Small intestine (tissue), 7 donors: ENCODE measurements at regions not wholly inside any gene's neighbourhood (a gene's known extent, or its start where the extent isn't known, plus 50 kb on each side); places are given as distances from the start of the nearest gene placed in this dataset.

Experiments used
- DNase-seq, 2 donors: peaks; one replicate each; pipeline versions ENCODE4 v3.0.0 to v3.0.0-alpha.2; 2013
- FAIRE-seq: peaks from 2 replicates; lab custom pipeline; 2012; peaks lifted over from hg19 to GRCh38; lab: Jason Lieb, UNC
- H3K27ac ChIP-seq, 3 donors: one replicate each; pipeline ENCODE4 v1.5.1; 2013; ENCODE audit warnings: low read length in 2 of 3, mild to moderate bottlenecking in 2 of 3, control low read depth in 1 of 3, inconsistent platforms in 1 of 3, low read depth in 1 of 3, moderate library complexity in 1 of 3
- H3K27me3 ChIP-seq, 3 donors: one replicate each; pipeline ENCODE4 v1.6.1; 2013; ENCODE audit warnings: low read length in 3 of 3, inconsistent platforms in 1 of 3; ENCODE audit not compliant: control insufficient read depth in 3 of 3, insufficient read depth in 3 of 3
- H3K36me3 ChIP-seq, 3 donors: one replicate each; pipeline ENCODE4 v1.6.1; 2013; ENCODE audit warnings: low read length in 3 of 3, inconsistent platforms in 1 of 3, low read depth in 1 of 3, mild to moderate bottlenecking in 1 of 3, moderate library complexity in 1 of 3; ENCODE audit not compliant: control insufficient read depth in 3 of 3, insufficient read depth in 2 of 3
- H3K4me1 ChIP-seq, 3 donors: one replicate each; pipeline ENCODE4 v1.6.1; 2013; ENCODE audit warnings: low read length in 2 of 3, inconsistent platforms in 1 of 3, low read depth in 1 of 3, mild to moderate bottlenecking in 1 of 3, moderate library complexity in 1 of 3; ENCODE audit not compliant: control insufficient read depth in 3 of 3, insufficient read depth in 2 of 3
- H3K4me3 ChIP-seq, 3 donors: one replicate each; pipeline ENCODE4 v1.5.1; 2013; ENCODE audit warnings: low read length in 3 of 3, control low read depth in 1 of 3, inconsistent platforms in 1 of 3, low read depth in 1 of 3, mild to moderate bottlenecking in 1 of 3, moderate library complexity in 1 of 3
- H3K9me3 ChIP-seq, 2 donors: one replicate each; pipeline ENCODE4 v1.6.1; 2013; ENCODE audit warnings: low read depth in 1 of 2, low read length in 1 of 2; ENCODE audit not compliant: control insufficient read depth in 2 of 2, insufficient read depth in 1 of 2
- WGBS, 3 donors: extraction: QIAGEN DNeasy Blood & Tissue Kit; methylation state at CpG; one replicate each; pipeline ENCODE4 v1.1.7; 2013; 5-methylcytosine and 5-hydroxymethylcytosine counted together
- donor health status: healthy with polysubstance abuse.
- donor health status: control.
- donor health status: control.
- donor health status: Bipolar disorder and iron deficiency.
- donor health status: healthy.

- no peak for DNase-seq
- Histone ChIP-seq H3K27ac (no peak overlapping the region), H3K36me3 (no peaks in the 10 kb centered on the region), H3K4me3 (no peak overlapping the region), H3K9me3 (peaks cover 0 to 3% of the 10 kb centered on the region in 2 donors), H3K4me1 (peaks cover 0 to 16% (median 4%) of the 10 kb centered on the region in 3 donors), H3K27me3 (no peaks in the 10 kb centered on the region)
- FAIRE-seq = no peak
- 28 to 63% (median 57%) methylated on average over 4 of the region's 4 CpGs for WGBS, 3 donors
These were observed 104.5 kb upstream of the PDE4B start for GRCh38 chr1:65688215-65688566.

- WGBS, 3 donors = 48 to 73% (median 62%) methylated on average over 3 of the region's 3 CpGs
- H3K4me1 ChIP-seq = peaks cover 0 to 16% (median 4%) of the 10 kb centered on the region in 3 donors
- no peaks in the 10 kb centered on the region for H3K36me3 ChIP-seq
- no peak for FAIRE-seq
- H3K27ac ChIP-seq = no peak overlapping the region
- no peak overlapping the region for H3K4me3 ChIP-seq
- H3K9me3 ChIP-seq = peaks cover 0 to 3% of the 10 kb centered on the region in 2 donors
- peak in 1 of 2 donors; percentile 32 for DNase-seq
- H3K27me3 ChIP-seq = no peaks in the 10 kb centered on the region
These were observed 103.8 kb upstream of the PDE4B start for GRCh38 chr1:65688848-65689247.

GRCh38 chr1:65691152-65691900 is 101.4 kb upstream of the PDE4B start:
- no peak overlapping the region for H3K4me3 ChIP-seq
- WGBS, 3 donors = 60 to 81% (median 72%) methylated on average over 6 of the region's 6 CpGs

GRCh38 chr1:65691972-65692371 is 100.7 kb upstream of the PDE4B start:
- DNase-seq = peak; percentile 13 to 43
- Histone ChIP-seq H3K27ac (no peak overlapping the region), H3K4me1 (peaks cover 0 to 16% (median 4%) of the 10 kb centered on the region in 3 donors)

More at GRCh38 chr1:65691152-65691900, 101.4 kb upstream of the PDE4B start:
- FAIRE-seq (no peak), DNase-seq (no peak)
- Histone ChIP-seq H3K27ac (no peak overlapping the region), H3K9me3 (no peaks in the 10 kb centered on the region), H3K36me3 (no peaks in the 10 kb centered on the region), H3K4me1 (peaks cover 0 to 16% (median 4%) of the 10 kb centered on the region in 3 donors), H3K27me3 (no peaks in the 10 kb centered on the region)

GRCh38 chr1:65694126-65694525 is 98.6 kb upstream of the PDE4B start:
- DNase-seq (no peak), FAIRE-seq (no peak)
- Histone ChIP-seq H3K9me3 (no peaks in the 10 kb centered on the region), H3K4me3 (no peak overlapping the region), H3K36me3 (no peaks in the 10 kb centered on the region), H3K27me3 (no peaks in the 10 kb centered on the region), H3K27ac (no peak overlapping the region), H3K4me1 (no peaks in the 10 kb centered on the region)
- WGBS, 3 donors = 68 to 86% (median 85%) methylated on average over 2 of the region's 2 CpGs

More at GRCh38 chr1:65691972-65692371, 100.7 kb upstream of the PDE4B start:
- Histone ChIP-seq H3K4me3 (no peak overlapping the region), H3K36me3 (no peaks in the 10 kb centered on the region), H3K27me3 (no peaks in the 10 kb centered on the region), H3K9me3 (no peaks in the 10 kb centered on the region)
- WGBS, 3 donors = 32 to 45% (median 45%) methylated on average over 3 of the region's 3 CpGs
- FAIRE-seq = no peak

GRCh38 chr1:65694933-65695332 is 97.8 kb upstream of the PDE4B start:
- Histone ChIP-seq H3K36me3 (no peaks in the 10 kb centered on the region), H3K4me3 (no peak overlapping the region), H3K4me1 (no peaks in the 10 kb centered on the region), H3K27me3 (no peaks in the 10 kb centered on the region), H3K9me3 (no peaks in the 10 kb centered on the region), H3K27ac (no peak overlapping the region)
- WGBS, 3 donors = 68 to 74% (median 72%) methylated on average over 2 of the region's 2 CpGs
- FAIRE-seq (no peak), DNase-seq (no peak)

GRCh38 chr1:65698590-65698989 is 94.1 kb upstream of the PDE4B start:
- WGBS, 3 donors = 57 to 75% (median 67%) methylated on average over 2 of the region's 2 CpGs
- no peak for DNase-seq
- Histone ChIP-seq H3K9me3 (no peaks in the 10 kb centered on the region), H3K4me3 (no peak overlapping the region), H3K27me3 (no peaks in the 10 kb centered on the region), H3K4me1 (no peaks in the 10 kb centered on the region), H3K36me3 (no peaks in the 10 kb centered on the region), H3K27ac (no peak overlapping the region)
- no peak for FAIRE-seq

- H3K9me3 ChIP-seq = no peaks in the 10 kb centered on the region
- no peaks in the 10 kb centered on the region for H3K36me3 ChIP-seq
- no peak for DNase-seq
- WGBS, 3 donors = 50 to 64% (median 57%) methylated on average over 4 of the region's 4 CpGs
- H3K27me3 ChIP-seq = no peaks in the 10 kb centered on the region
- no peak for FAIRE-seq
- H3K4me1 ChIP-seq = no peaks in the 10 kb centered on the region
- no peak overlapping the region for H3K4me3 ChIP-seq
- no peak overlapping the region for H3K27ac ChIP-seq
These were observed 88.8 kb upstream of the PDE4B start for GRCh38 chr1:65703853-65704252.

- WGBS, 3 donors = 76 to 79% (median 78%) methylated on average over 2 of the region's 2 CpGs
- no peaks in the 10 kb centered on the region for H3K36me3 ChIP-seq
- FAIRE-seq = no peak
These were observed 88.4 kb upstream of the PDE4B start for GRCh38 chr1:65704318-65704717.

More at GRCh38 chr1:65704318-65704717, 88.4 kb upstream of the PDE4B start:
- Histone ChIP-seq H3K4me3 (no peak overlapping the region), H3K9me3 (no peaks in the 10 kb centered on the region), H3K4me1 (no peaks in the 10 kb centered on the region), H3K27ac (no peak overlapping the region), H3K27me3 (no peaks in the 10 kb centered on the region)
- no peak for DNase-seq
